Osteocyte (in vitro differentiated cells): ENCODE measurements at regions not wholly inside any gene's neighbourhood (a gene's known extent, or its start where the extent isn't known, plus 50 kb on each side); places are given as distances from the start of the nearest gene placed in this dataset.

Experiments
- DNase-seq: peaks from one replicate; pipeline ENCODE4 v3.0.0; 2021; ENCODE audit warnings: mixed read lengths; ENCODE audit not compliant: unreplicated experiment; ENCODE audit errors: extremely low spot score
- H3K27ac Mint-ChIP-seq: one replicate; pipeline ENCODE4 v1.8.0; 2021; ENCODE audit warnings: mild to moderate bottlenecking, mixed read lengths; ENCODE audit not compliant: unreplicated experiment
- H3K27me3 Mint-ChIP-seq: one replicate; pipeline ENCODE4 v1.8.0; 2021; ENCODE audit warnings: mixed read lengths; ENCODE audit not compliant: unreplicated experiment
- H3K36me3 Mint-ChIP-seq: one replicate; pipeline ENCODE4 v1.8.0; 2021; ENCODE audit warnings: mixed read lengths; ENCODE audit not compliant: unreplicated experiment
- H3K4me1 Mint-ChIP-seq: one replicate; pipeline ENCODE4 v1.8.0; 2021; ENCODE audit warnings: mixed read lengths; ENCODE audit not compliant: unreplicated experiment
- H3K4me3 Mint-ChIP-seq: one replicate; pipeline ENCODE4 v1.8.0; 2021; ENCODE audit warnings: mild to moderate bottlenecking, moderate library complexity, mixed read lengths; ENCODE audit not compliant: unreplicated experiment
- H3K9me3 Mint-ChIP-seq: one replicate; pipeline ENCODE4 v1.8.0; 2021; ENCODE audit warnings: mixed read lengths; ENCODE audit not compliant: unreplicated experiment
- CTCF ChIP-seq: fragments of 200-600 bp; sonication (generic); IDR thresholded peaks from 2 replicates; pipeline ENCODE4 v1.5.0; 2021; ENCODE audit warnings: antibody characterized with exemption, mild to moderate bottlenecking, moderate library complexity

- no peak overlapping the region for H3K27ac Mint-ChIP-seq
- no peaks in the 10 kb centered on the region for H3K36me3 Mint-ChIP-seq
- H3K9me3 Mint-ChIP-seq = no peaks in the 10 kb centered on the region
- TF ChIP-seq CTCF = no peak
- no peak overlapping the region for H3K4me3 Mint-ChIP-seq
- peaks cover 13% of the 10 kb centered on the region for H3K27me3 Mint-ChIP-seq
- no peak for DNase-seq
- H3K4me1 Mint-ChIP-seq = no peaks in the 10 kb centered on the region
Measured at GRCh38 chr18:67035026-67035425, 431.1 kb upstream of the CDH19 start.

GRCh38 chr18:67023059-67023458 is 419.2 kb upstream of the CDH19 start:
- H3K4me1 Mint-ChIP-seq = no peaks in the 10 kb centered on the region
- no peak overlapping the region for H3K4me3 Mint-ChIP-seq
- DNase-seq = no peak
- H3K27me3 Mint-ChIP-seq = peaks cover 2% of the 10 kb centered on the region
- no peaks in the 10 kb centered on the region for H3K36me3 Mint-ChIP-seq
- no peaks in the 10 kb centered on the region for H3K9me3 Mint-ChIP-seq
- no peak overlapping the region for H3K27ac Mint-ChIP-seq
- TF ChIP-seq CTCF = no peak

- DNase-seq = no peak
- Mint-ChIP-seq H3K9me3 (no peaks in the 10 kb centered on the region), H3K4me1 (no peaks in the 10 kb centered on the region), H3K36me3 (no peaks in the 10 kb centered on the region), H3K4me3 (no peak overlapping the region), H3K27me3 (peaks cover 7% of the 10 kb centered on the region), H3K27ac (no peak overlapping the region)
- TF ChIP-seq CTCF = no peak
Measured at GRCh38 chr18:67010919-67011318, 407.0 kb upstream of the CDH19 start.

GRCh38 chr18:67007999-67008398 is 404.1 kb upstream of the CDH19 start:
- Mint-ChIP-seq H3K4me1 (no peaks in the 10 kb centered on the region), H3K4me3 (no peak overlapping the region), H3K27ac (no peak overlapping the region), H3K9me3 (no peaks in the 10 kb centered on the region), H3K36me3 (no peaks in the 10 kb centered on the region), H3K27me3 (peaks cover 11% of the 10 kb centered on the region)
- DNase-seq = no peak
- no peak for TF ChIP-seq CTCF

- no peaks in the 10 kb centered on the region for H3K4me1 Mint-ChIP-seq
- no peaks in the 10 kb centered on the region for H3K9me3 Mint-ChIP-seq
- peaks cover 11% of the 10 kb centered on the region for H3K27me3 Mint-ChIP-seq
- DNase-seq = no peak
- H3K4me3 Mint-ChIP-seq = no peak overlapping the region
- H3K36me3 Mint-ChIP-seq = no peaks in the 10 kb centered on the region
- H3K27ac Mint-ChIP-seq = no peak overlapping the region
- no peak for TF ChIP-seq CTCF
Measured at GRCh38 chr18:67007085-67007484, 403.2 kb upstream of the CDH19 start.
